GM13976 (cell line): ENCODE measurements at regions not wholly inside any gene's neighbourhood (a gene's known extent, or its start where the extent isn't known, plus 50 kb on each side); places are given as distances from the start of the nearest gene placed in this dataset.

Experiments
- DNase-seq: peaks from one replicate; pipeline ENCODE4 v3.0.0; 2012; ENCODE audit warnings: low spot score
- in situ Hi-C: fragments of 300-500 bp; cut with MboI; formaldehyde crosslinking; loops from one replicate; pipeline ENCODE4 v1.12.0; 2022; ENCODE audit warnings: low sequenced_read_pairs, mixed read lengths, inconsistent platforms; ENCODE audit not compliant: unreplicated experiment
- TF ChIP-seq, protein P1 (sequence below): IDR thresholded peaks from 2 replicates; pipeline ENCODE4 v1.5.1; 2012; ENCODE audit warnings: borderline replicate concordance, mild to moderate bottlenecking; ENCODE audit not compliant: insufficient read depth; ENCODE audit errors: extremely low read depth, missing control alignments, control extremely low read depth

DNA sequence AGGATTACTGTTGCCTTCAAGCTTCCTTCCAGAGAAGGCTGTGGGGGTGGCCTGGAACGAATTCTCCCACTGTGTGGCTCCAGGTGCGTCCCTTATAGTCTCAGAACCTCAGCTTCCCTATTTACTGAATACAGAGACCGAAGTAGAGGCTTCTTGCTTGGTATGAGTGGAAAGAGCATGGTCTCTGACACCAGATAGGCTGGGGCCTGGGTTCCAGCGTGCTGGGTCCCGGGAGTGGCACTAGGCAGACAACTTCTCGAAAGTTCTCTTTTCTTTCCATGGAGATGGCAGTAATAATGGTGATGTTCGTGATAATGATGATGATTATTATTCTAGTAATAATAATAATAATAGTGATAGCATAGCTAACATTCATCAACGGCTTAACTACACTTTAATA is 161.7 kb downstream of the PTPRU start:
- in situ Hi-C loops, result no loop called here
- no peak for DNase-seq
- TF ChIP-seq, protein P1, sequence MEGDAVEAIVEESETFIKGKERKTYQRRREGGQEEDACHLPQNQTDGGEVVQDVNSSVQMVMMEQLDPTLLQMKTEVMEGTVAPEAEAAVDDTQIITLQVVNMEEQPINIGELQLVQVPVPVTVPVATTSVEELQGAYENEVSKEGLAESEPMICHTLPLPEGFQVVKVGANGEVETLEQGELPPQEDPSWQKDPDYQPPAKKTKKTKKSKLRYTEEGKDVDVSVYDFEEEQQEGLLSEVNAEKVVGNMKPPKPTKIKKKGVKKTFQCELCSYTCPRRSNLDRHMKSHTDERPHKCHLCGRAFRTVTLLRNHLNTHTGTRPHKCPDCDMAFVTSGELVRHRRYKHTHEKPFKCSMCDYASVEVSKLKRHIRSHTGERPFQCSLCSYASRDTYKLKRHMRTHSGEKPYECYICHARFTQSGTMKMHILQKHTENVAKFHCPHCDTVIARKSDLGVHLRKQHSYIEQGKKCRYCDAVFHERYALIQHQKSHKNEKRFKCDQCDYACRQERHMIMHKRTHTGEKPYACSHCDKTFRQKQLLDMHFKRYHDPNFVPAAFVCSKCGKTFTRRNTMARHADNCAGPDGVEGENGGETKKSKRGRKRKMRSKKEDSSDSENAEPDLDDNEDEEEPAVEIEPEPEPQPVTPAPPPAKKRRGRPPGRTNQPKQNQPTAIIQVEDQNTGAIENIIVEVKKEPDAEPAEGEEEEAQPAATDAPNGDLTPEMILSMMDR, result no peak

GRCh38 chr1:29397256-29397590 is 160.9 kb downstream of the PTPRU start:
- DNase-seq, result no peak
- TF ChIP-seq, protein P1, result no peak
- in situ Hi-C loops, result no loop called here

- in situ Hi-C loops, result no loop called here
- no peak for DNase-seq
- TF ChIP-seq, protein P1, result no peak
These were observed 160.3 kb downstream of the PTPRU start for GRCh38 chr1:29396438-29397255.

DNA sequence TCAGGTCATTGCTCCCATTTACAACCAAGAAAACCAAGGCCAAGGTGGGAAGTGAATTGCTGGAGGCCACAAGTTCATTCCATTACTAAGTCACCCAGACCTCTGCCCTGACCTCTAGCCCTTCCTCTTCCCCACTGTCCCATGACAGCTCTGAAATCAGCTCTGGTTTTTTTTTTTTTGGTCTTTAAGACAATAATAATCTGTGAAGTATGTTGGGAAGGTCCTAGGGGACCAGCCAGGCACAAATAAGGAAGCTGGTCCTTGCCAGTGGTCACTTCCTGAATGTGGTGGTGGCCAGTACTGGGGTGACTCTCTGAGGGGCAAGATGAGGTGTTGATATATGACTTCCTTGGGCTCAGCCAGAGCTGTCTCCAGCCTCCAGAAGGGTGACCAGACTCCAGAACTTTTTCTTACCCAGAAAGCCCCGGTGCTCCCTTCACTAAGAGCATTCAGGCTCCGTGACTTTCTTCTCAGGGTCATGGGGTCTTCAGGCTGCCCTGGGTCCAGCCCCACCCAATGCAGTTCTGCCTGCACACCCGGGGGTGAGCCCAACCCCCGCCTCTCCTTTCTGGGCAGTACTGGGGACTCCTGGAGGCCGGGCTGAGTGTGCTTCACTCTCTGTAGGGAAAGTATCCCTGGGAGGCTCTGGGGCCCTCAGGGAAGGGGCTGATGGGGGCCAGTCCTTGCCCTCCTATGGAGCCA is 159.6 kb downstream of the PTPRU start:
- in situ Hi-C loops, result no loop called here
- no peak for DNase-seq
- TF ChIP-seq, protein P1, result no peak

GRCh38 chr1:29394521-29395225 is 158.4 kb downstream of the PTPRU start:
- in situ Hi-C loops, result no loop called here
- TF ChIP-seq, protein P1, result no peak
- no peak for DNase-seq

DNA sequence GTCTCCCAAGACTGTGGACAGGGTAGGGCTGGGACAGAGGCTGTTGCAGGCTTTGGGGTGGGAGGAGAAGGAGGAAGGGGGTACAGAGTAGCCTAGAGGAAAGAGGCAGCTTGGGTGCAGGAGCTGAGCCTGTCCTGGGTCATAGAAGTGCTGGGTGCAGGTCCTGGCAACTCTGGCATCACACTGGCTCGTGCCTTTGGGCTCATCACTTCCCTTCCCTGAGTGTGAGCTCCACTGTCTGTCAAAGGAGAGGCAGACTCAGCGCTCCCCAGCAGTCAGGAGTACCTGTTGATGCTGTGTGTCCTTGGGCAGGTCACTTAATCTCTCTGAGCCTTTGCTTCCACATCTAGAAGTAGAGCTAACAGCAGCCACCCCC is 157.1 kb downstream of the PTPRU start:
- TF ChIP-seq, protein P1, result no peak
- in situ Hi-C loops, result no loop called here

More for the DNA sequence above, 157.1 kb downstream of the PTPRU start:
- no peak for DNase-seq
